ENCODE measurements at regions not wholly inside any gene's neighbourhood (a gene's known extent, or its start where the extent isn't known, plus 50 kb on each side); places are given as distances from the start of the nearest gene placed in this dataset.
"Not testable (repeated sequence)": the region's sequence is repeated elsewhere in the genome, so short reads cannot be mapped to it uniquely, and the experiment has no call there.

DNA sequence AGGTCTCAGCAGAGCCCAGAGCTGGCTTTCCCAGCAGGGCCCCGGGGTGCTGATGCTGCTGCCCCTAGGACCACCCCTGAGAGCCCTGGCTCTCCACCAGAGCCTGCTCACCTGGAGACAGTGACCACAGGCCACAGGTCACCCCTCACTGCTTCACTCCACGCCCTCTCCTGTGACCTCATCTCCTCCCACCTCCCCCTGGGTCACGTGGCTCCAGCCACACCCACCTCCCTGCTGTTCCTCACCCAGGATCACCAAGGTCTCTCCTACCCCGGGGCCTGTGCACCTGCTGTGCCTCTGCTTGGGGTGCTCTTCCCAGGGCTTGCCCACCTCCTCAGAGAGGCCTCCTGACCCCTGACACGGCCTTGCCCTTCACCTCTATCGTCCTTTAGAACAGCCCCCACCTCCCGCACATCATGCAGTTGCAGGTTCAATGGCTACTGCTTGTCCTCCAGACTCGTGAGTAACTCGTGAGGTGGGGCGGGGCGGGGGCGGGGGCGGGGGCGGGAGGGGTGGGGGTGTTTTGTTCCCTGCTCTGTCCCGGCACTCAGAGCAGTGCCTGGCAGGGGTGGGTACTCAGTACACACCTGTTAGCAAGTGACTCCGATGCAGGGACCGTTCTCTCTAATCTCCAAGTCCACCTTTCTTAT lies 468.0 kb downstream of the PREX1 start:
- TF ChIP-seq MYC (IDR thresholded peaks at IDR 0.05; ENCODE audit: low read depth, low read length) (no peak), POLR2A (IDR thresholded peaks at IDR 0.05; ENCODE audit: extremely low read depth, insufficient read length) (no peak)
- TF ChIP-seq, protein P1, sequence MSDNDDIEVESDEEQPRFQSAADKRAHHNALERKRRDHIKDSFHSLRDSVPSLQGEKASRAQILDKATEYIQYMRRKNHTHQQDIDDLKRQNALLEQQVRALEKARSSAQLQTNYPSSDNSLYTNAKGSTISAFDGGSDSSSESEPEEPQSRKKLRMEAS (IDR thresholded peaks at IDR 0.05; ENCODE audit: low read depth, low read length), result no peak
- TF ChIP-seq, protein P2, sequence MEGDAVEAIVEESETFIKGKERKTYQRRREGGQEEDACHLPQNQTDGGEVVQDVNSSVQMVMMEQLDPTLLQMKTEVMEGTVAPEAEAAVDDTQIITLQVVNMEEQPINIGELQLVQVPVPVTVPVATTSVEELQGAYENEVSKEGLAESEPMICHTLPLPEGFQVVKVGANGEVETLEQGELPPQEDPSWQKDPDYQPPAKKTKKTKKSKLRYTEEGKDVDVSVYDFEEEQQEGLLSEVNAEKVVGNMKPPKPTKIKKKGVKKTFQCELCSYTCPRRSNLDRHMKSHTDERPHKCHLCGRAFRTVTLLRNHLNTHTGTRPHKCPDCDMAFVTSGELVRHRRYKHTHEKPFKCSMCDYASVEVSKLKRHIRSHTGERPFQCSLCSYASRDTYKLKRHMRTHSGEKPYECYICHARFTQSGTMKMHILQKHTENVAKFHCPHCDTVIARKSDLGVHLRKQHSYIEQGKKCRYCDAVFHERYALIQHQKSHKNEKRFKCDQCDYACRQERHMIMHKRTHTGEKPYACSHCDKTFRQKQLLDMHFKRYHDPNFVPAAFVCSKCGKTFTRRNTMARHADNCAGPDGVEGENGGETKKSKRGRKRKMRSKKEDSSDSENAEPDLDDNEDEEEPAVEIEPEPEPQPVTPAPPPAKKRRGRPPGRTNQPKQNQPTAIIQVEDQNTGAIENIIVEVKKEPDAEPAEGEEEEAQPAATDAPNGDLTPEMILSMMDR (IDR thresholded peaks at IDR 0.05; ENCODE audit: low read depth, low read length), result no peak
- H3K4me3 ChIP-seq (ENCODE audit: low read depth, low read length), result no peak overlapping the region
- DNase-seq (ENCODE audit: low read depth), result no peak

DNA sequence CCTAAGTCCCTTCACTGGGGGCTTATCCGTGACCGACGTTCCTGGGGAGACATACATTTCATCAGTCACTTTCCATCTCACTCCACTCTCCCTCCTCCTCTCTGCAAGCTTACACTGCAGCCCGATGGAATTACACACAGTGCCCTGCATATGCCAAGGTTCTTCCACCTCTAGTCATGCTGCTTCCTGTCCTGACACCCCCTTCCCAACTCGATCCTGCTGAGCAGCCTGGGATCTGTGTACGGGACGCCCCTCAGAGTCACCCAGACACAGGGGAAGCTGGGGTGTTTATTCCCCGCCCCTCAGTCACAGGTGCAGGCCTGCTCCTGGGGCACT lies 468.8 kb downstream of the PREX1 start:
- DNase-seq (ENCODE audit: low read depth); H3K4me3 ChIP-seq (ENCODE audit: low read depth, low read length): not testable (repeated sequence)

- TF ChIP-seq POLR2A (IDR thresholded peaks at IDR 0.05; ENCODE audit: extremely low read depth, insufficient read length) (no peak), MYC (IDR thresholded peaks at IDR 0.05; ENCODE audit: low read depth, low read length) (no peak)
- TF ChIP-seq, protein P2 (IDR thresholded peaks at IDR 0.05; ENCODE audit: low read depth, low read length), result no peak
- TF ChIP-seq, protein P1 (IDR thresholded peaks at IDR 0.05; ENCODE audit: low read depth, low read length), result no peak
- H3K4me3 ChIP-seq (ENCODE audit: low read depth, low read length), result no peak overlapping the region
- no peak for DNase-seq (ENCODE audit: low read depth)
These were observed 469.4 kb downstream of the PREX1 start for GRCh38 chr20:48358176-48359054.

DNA sequence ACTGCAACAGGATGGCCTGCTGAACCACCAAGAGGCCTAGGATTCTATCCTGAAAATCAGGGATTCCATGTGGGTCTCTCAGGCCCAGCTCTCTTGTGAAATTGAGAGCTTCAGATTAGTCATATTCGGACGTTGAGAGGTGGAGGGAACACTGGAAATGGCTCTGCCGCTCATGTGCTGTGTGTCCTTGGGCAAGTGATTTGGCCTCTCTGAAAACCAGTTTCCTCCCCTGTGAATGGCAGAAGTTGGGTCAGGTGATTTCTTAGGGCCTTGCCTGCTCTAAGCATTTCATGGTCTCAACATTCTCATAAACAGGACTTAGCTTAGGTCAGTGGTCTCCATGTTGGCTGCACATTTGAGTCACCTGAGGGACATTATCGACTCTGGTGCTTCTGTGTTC lies 470.1 kb downstream of the PREX1 start:
- no peak for DNase-seq (ENCODE audit: low read depth)

GRCh38 chr20:48354903-48355302 lies 472.9 kb downstream of the PREX1 start:
- no peak overlapping the region for H3K4me3 ChIP-seq (ENCODE audit: low read depth, low read length)
- DNase-seq (ENCODE audit: low read depth), result no peak
- TF ChIP-seq, protein P1 (IDR thresholded peaks at IDR 0.05; ENCODE audit: low read depth, low read length), result no peak
- no peak for TF ChIP-seq MYC (IDR thresholded peaks at IDR 0.05; ENCODE audit: low read depth, low read length)
- TF ChIP-seq POLR2A (IDR thresholded peaks at IDR 0.05; ENCODE audit: extremely low read depth, insufficient read length), result no peak
- TF ChIP-seq, protein P2 (IDR thresholded peaks at IDR 0.05; ENCODE audit: low read depth, low read length), result no peak

More for the DNA sequence above, 470.1 kb downstream of the PREX1 start:
- TF ChIP-seq, protein P2 (IDR thresholded peaks at IDR 0.05; ENCODE audit: low read depth, low read length), result no peak
- TF ChIP-seq, protein P1 (IDR thresholded peaks at IDR 0.05; ENCODE audit: low read depth, low read length), result no peak
- TF ChIP-seq POLR2A (IDR thresholded peaks at IDR 0.05; ENCODE audit: extremely low read depth, insufficient read length) (no peak), MYC (IDR thresholded peaks at IDR 0.05; ENCODE audit: low read depth, low read length) (no peak)
- H3K4me3 ChIP-seq (ENCODE audit: low read depth, low read length), result no peak overlapping the region

DNA sequence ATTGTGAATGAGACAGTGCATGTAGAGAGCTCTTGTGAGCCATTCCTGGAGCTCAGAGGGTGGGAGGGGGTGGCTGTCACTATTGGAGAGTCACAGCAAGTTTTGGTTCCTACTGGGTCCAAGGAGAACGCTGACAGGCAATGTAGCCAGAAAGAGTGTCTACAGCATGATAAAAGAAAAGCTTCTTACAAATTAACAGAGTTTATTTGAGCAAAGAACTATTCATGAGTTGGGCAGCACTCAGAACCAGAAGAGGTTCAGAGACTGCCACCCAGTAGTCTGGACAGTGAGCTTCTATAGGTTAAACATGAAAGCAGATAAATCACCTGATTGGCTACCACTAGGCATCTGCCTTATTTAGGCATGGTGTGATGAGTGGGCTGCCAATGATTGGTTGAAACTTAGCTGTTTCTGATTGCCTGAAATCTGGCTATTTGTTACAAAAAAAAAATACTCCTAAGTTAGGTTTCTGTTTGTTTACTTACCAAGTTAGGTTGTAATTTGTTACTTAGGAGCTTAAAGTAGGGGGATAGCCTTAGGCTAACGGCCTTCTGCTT lies 473.4 kb downstream of the PREX1 start:
- TF ChIP-seq POLR2A (IDR thresholded peaks at IDR 0.05; ENCODE audit: extremely low read depth, insufficient read length) (no peak), MYC (IDR thresholded peaks at IDR 0.05; ENCODE audit: low read depth, low read length) (no peak)
- TF ChIP-seq, protein P1 (IDR thresholded peaks at IDR 0.05; ENCODE audit: low read depth, low read length), result no peak
- TF ChIP-seq, protein P2 (IDR thresholded peaks at IDR 0.05; ENCODE audit: low read depth, low read length), result no peak
- DNase-seq (ENCODE audit: low read depth), result no peak
- no peak overlapping the region for H3K4me3 ChIP-seq (ENCODE audit: low read depth, low read length)
